HepG2 (cell line): ENCODE measurements at regions not wholly inside any gene's neighbourhood (a gene's known extent, or its start where the extent isn't known, plus 50 kb on each side); places are given as distances from the start of the nearest gene placed in this dataset.

Experiments
- ELF4 ChIP-seq: sonication (generic); formaldehyde crosslinking; IDR thresholded peaks from 2 replicates; pipeline ENCODE4 v1.5.0; 2020; ENCODE audit warnings: missing genetic modification reagents, mild to moderate bottlenecking, moderate library complexity, borderline replicate concordance
- FOSL1 ChIP-seq: sonication (generic); formaldehyde crosslinking; IDR thresholded peaks from 2 replicates; pipeline ENCODE4 v1.9.0; 2021; ENCODE audit warnings: missing genetic modification reagents, borderline replicate concordance
- POLR2AphosphoS2 ChIP-seq: IDR thresholded peaks from 2 replicates; pipeline ENCODE4 v1.6.1; 2011; ENCODE audit warnings: low read depth, low read length, improper control_type of control experiment
- RAD51 ChIP-seq: fragments of 450-650 bp; IDR thresholded peaks from 2 replicates; pipeline ENCODE4 v1.6.1; 2016; ENCODE audit warnings: borderline replicate concordance
- TAF1 ChIP-seq: sonication (generic); formaldehyde crosslinking; IDR thresholded peaks from 2 replicates; pipeline ENCODE4 v1.4.0; 2020; ENCODE audit warnings: missing genetic modification reagents
- TF ChIP-seq, protein P1 (sequence below): sonication (generic); formaldehyde crosslinking; IDR thresholded peaks from 2 replicates; pipeline ENCODE4 v1.5.0; 2020; ENCODE audit warnings: mild to moderate bottlenecking, missing genetic modification reagents, moderate library complexity
- TF ChIP-seq, protein P2 (sequence below), 2 experiments: IDR thresholded peaks; 2 replicates each; pipeline ENCODE4 v1.6.1; 2011 to 2012; ENCODE audit warnings: low read length in 2 of 2, borderline replicate concordance in 1 of 2, low read depth in 1 of 2, mild to moderate bottlenecking in 1 of 2, moderate library complexity in 1 of 2

DNA sequence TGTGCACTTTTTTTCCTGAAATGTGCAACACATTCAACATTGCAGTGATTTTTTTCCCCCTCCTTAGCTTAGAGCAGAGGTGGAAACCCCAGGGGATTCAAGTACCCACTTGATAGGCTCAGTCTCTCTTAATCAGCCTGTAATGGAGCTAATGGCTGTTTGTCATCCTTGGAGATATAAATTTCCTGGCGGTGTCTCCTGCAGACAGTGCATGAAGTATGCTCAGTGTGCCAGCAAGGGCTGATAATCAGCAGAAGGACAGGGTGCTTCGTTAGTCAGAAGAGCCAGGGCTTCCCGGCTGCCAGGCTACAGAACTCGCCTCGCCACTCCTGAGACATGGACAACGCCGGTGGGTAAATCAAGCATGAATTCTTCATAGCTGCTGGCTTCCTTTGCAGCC is 69.8 kb upstream of the PHACTR2 start:
- TF ChIP-seq POLR2AphosphoS2, result no peak
- TF ChIP-seq RAD51, result no peak
- no peak for TF ChIP-seq FOSL1 (CRISPR knock-in tag)
- no peak for TF ChIP-seq TAF1
- no peak for TF ChIP-seq ELF4 (CRISPR knock-in tag)
- TF ChIP-seq, protein P1, sequence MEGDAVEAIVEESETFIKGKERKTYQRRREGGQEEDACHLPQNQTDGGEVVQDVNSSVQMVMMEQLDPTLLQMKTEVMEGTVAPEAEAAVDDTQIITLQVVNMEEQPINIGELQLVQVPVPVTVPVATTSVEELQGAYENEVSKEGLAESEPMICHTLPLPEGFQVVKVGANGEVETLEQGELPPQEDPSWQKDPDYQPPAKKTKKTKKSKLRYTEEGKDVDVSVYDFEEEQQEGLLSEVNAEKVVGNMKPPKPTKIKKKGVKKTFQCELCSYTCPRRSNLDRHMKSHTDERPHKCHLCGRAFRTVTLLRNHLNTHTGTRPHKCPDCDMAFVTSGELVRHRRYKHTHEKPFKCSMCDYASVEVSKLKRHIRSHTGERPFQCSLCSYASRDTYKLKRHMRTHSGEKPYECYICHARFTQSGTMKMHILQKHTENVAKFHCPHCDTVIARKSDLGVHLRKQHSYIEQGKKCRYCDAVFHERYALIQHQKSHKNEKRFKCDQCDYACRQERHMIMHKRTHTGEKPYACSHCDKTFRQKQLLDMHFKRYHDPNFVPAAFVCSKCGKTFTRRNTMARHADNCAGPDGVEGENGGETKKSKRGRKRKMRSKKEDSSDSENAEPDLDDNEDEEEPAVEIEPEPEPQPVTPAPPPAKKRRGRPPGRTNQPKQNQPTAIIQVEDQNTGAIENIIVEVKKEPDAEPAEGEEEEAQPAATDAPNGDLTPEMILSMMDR, result no peak
- TF ChIP-seq, protein P2, sequence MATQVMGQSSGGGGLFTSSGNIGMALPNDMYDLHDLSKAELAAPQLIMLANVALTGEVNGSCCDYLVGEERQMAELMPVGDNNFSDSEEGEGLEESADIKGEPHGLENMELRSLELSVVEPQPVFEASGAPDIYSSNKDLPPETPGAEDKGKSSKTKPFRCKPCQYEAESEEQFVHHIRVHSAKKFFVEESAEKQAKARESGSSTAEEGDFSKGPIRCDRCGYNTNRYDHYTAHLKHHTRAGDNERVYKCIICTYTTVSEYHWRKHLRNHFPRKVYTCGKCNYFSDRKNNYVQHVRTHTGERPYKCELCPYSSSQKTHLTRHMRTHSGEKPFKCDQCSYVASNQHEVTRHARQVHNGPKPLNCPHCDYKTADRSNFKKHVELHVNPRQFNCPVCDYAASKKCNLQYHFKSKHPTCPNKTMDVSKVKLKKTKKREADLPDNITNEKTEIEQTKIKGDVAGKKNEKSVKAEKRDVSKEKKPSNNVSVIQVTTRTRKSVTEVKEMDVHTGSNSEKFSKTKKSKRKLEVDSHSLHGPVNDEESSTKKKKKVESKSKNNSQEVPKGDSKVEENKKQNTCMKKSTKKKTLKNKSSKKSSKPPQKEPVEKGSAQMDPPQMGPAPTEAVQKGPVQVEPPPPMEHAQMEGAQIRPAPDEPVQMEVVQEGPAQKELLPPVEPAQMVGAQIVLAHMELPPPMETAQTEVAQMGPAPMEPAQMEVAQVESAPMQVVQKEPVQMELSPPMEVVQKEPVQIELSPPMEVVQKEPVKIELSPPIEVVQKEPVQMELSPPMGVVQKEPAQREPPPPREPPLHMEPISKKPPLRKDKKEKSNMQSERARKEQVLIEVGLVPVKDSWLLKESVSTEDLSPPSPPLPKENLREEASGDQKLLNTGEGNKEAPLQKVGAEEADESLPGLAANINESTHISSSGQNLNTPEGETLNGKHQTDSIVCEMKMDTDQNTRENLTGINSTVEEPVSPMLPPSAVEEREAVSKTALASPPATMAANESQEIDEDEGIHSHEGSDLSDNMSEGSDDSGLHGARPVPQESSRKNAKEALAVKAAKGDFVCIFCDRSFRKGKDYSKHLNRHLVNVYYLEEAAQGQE (IDR thresholded peaks at IDR 0.05; ENCODE audit: borderline replicate concordance in 1 of 2, low read depth in 1 of 2, low read length in 2 of 2), result no peak
